ENCODE measurements at regions not wholly inside any gene's neighbourhood (a gene's known extent, or its start where the extent isn't known, plus 50 kb on each side); places are given as distances from the start of the nearest gene placed in this dataset.

DNA sequence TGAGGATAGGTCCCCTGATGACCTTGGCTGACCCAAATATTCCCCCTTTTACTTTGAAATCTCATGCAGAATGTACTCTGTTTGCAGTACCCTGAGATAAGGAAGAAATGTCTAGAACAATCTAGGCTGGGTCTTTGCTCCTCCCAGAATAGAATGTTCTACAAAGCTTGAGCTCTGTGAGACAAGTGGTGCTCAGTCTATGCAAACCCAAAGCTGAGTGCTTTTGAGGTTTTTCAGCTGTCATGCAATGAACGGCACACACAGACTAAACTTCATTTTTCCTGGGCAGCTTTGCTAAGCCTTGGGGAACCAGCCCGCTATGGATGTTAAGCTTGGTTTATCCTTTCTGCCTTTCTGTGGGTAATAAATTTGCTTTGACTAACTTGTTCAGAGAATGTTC lies 513.6 kb downstream of the FAT4 start:
- TF ChIP-seq POLR2AphosphoS5 (IDR thresholded peaks at IDR 0.05; ENCODE audit: low read depth, low read length) (no peak), POLR2A (IDR thresholded peaks at IDR 0.05; ENCODE audit: low read depth, low read length) (no peak), TAF1 (IDR thresholded peaks at IDR 0.05; ENCODE audit: low read depth, low read length) (no peak), POU2F2 (IDR thresholded peaks at IDR 0.05; ENCODE audit: low read depth, low read length) (no peak), SPI1 (IDR thresholded peaks at IDR 0.05; ENCODE audit: low read depth, low read length) (no peak)
